ENCODE measurements at regions not wholly inside any gene's neighbourhood (a gene's known extent, or its start where the extent isn't known, plus 50 kb on each side); places are given as distances from the start of the nearest gene placed in this dataset.

- CTCF ChIA-PET, result no interaction called here
- POLR2A ChIA-PET, result no interaction called here
Measured at GRCh38 chr20:17171746-17172280, 55.0 kb upstream of the PCSK2 start.

GRCh38 chr20:17172836-17173516 lies 53.9 kb upstream of the PCSK2 start:
- POLR2A ChIA-PET, result no interaction called here
- CTCF ChIA-PET, result no interaction called here
